Midbrain (tissue), 1 donor: ENCODE measurements at regions not wholly inside any gene's neighbourhood (a gene's known extent, or its start where the extent isn't known, plus 50 kb on each side); places are given as distances from the start of the nearest gene placed in this dataset.

Experiments
- DNase-seq: peaks from one replicate; lab custom pipeline; 2025; lab: John Stamatoyannopoulos, UW

DNA sequence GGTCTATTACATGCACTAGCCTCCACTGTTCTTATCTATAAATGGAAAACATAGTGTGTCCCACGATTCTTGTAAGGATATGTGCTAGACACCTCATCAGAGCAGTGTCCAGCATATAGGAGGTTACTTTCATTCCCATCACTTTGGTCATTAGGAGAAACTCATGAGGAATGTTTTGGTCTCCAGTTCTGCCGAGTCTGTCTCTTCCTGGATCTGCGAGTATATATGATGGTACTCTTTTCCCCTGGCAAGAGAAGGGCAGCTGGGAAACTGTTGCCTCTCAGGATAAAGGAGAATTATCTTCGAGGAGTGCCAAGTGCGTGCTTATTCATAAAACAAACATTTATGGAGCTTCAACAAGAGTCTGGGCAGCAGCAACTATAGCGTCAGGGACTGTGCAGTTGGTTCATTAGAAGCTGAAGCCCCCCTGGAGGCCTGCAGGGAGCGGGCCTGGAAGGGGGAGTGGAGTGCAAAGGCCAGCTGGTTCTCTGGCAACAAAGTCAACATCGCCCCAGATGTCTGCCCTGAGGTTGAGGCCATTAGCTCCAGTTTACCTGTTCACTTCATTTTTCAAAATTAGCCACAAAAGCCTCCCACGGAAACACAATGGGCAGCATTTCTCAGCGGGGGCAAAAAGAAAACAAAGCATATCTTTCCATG is 811.9 kb downstream of the MAFB start:
- no peak for DNase-seq

DNA sequence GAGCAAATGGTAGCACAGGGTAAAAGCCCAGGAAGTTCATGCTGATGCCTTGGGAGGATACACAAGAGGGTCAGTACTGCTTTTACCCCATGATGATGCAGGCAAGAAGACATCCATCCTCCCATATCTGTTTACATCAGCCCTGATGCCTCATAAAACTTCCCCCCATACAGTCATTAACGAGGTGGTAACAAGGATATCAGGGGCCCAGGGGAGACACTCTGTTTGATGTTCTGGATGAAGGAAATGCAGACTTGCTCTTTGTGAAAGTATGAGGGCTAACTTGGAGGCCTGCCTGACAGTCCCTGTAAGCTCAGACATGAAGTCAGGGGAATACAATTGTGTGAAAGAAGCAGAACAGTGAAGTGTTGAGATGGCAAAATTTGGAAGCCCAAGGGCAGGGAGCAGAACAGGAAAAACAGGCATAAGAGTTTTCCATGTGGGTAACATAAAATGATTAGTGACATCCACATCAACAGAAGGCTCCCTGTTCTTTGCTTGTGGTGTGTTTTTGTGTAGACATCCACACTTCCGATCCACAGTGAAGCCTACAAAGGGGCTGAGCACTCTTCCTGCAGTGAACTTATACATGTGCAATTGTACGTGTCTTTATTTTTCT is 813.4 kb downstream of the MAFB start:
- DNase-seq: no peak

DNA sequence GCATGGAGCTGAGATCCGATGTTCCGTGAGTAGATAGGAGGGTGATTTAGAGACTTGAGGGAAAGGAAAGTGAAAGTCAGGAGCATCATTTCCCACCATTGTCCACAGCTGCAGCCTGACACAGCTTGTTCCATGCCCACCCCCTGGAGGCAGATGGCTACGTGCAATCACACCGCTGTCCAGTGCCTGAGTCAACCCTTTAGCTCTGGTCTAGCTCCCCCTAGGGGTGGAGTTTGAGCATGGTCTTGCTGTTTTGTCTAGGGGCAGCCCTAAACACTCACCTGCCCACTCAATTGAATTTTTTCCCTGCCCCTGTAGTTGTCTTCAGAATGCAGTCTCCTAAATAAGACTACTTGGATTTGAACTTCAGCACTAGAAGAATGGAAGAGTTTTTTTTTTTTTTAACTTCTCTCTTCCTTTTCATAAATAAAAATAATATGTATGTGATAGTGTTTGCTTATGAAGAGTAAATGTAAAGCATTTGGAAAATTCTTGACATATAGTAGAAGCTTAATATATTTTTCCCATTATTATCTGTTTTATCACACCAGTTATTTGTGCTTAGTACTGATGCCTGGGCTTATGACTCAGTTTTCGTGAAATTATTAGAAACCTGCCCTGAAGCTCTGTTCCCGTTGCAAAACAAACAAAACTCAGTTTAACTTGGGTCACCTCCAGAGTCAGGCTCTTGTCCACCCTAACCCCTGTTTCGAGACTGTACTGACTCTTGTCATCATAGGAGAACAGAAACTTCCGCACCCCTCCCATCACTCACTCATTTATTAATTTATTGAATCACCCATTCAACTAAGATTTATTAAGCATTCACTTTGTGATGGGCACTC is 814.8 kb downstream of the MAFB start:
- peak; percentile 35 for DNase-seq

DNA sequence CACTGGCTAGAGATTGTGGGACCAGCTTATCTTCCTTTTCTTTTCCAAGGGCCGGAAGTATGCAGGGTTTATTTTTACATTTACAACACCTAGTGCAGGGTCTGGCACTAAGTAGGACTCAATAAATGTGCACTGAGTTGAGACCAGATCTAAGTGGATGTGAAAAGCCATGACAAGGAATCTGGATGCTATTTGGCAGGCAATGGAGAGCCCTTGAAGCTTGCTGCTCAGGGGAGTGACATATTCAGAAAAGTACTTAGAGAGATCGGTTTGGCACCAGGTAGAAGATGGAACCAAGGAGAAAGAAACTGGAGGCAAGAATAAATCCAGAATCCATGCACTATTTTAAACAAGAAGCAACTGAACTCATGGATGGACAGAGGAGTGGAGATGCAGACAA is 815.8 kb downstream of the MAFB start:
- no peak for DNase-seq

DNA sequence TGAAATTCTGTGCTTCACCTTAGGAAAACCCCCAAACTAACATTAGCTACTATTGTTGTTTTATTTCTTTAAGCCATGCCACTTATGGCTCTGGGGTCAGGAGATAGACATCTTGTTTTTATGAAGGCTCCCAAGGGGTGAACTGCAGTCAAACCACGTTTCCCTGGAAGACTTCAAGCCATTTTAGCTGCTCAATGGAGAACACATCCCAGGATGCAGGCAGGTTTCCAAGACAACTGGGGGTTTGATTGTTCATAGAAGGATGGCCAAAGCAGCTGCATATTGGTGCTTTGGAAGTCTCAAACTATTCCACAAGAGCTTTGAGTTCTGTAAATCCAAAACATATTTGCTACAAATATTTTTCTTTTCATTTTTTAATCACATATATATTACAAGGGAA is 818.0 kb downstream of the MAFB start:
- no peak for DNase-seq

DNA sequence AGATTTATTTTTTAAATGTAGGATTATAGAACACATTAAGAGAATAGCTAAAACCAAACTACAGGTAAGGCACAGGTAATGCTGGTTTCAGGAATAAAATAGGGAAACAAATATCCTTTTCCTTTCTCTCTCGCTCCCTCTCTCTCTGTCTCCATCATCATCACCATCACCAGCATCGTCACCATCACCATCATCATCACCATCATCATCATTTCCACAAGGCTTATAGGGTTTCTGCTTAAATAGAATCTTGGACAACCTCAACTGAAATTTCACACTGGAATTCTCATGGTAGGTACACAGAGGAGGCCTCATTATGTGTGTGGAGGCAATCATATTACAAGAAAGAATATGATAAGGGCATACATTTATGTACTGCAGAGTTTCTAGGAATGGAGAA is 823.6 kb downstream of the MAFB start:
- DNase-seq: no peak

DNA sequence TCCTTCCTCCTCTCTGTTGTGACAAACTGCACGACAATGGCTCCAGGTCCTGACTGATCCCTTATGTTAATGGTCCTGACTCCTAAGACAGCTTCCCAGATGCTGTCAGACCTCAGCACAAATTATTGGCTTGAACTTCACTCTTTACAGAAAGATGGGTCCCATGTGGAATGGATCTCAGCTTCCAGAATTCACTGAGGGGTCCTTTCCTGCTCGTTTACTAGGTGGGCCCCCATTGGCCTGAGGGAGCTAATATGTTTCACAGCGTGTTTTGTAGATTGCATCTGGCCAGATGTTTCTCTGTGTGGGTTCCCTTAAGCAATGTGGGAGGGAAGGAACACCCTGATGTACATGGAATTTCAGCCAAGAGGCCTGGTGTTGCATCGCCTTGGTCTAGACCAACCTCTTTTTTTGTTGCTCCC is 826.6 kb downstream of the MAFB start:
- DNase-seq: no peak

DNA sequence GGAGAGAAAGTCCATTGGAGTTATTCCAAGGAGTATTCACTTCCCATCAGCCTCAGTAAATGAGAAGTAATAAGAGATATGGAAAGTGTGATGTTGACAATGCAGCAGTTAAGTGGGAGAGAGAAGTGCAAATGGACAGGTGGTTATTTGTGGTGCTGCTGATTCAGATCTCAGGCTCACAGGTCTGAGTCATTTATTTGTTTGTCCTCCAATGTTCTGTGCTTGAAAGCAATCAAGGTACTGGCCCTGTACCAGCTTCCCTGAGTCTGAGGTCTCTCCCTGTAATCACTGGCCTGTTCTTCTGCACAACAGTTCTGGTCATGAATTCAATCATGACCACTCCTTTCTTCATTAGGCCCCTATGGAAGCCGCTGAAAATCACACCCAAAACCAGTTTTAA is 827.7 kb downstream of the MAFB start:
- DNase-seq: no peak

DNA sequence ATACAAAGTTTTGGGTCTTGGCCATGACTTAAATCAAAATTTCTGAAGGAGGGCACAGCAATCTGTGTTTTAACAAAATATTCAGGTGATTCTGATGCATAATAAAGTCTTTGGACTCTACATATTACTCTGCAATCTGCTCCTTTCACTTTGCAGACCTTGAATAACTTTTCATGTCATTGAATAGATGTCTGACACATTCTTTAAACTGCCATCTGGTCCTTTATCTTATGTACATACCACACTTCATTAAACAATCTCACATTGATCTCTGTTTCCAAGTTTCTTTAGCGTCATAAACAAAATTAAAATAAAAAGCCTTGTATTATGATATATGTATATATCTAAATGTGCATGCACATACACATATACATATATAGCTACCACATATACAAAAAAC is 831.2 kb downstream of the MAFB start:
- no peak for DNase-seq

DNA sequence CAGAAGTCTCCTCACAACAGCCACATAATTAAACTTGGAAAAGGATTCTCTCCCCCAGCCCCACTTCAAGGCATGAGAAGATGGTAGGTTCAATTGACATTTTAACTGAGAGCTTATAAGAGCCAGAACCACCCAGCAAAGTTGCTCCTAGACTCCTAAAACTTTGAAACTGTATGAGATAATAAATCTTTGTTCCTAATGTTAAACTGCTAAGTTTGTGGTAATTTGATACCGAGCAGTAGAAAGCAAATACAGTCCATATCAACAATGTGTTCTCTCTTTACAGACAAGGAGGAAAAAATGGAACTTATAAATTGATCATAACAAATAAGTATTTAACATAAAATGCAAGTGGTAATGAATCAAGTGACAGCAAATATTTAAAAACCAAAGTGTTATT is 831.8 kb downstream of the MAFB start:
- no peak for DNase-seq

DNA sequence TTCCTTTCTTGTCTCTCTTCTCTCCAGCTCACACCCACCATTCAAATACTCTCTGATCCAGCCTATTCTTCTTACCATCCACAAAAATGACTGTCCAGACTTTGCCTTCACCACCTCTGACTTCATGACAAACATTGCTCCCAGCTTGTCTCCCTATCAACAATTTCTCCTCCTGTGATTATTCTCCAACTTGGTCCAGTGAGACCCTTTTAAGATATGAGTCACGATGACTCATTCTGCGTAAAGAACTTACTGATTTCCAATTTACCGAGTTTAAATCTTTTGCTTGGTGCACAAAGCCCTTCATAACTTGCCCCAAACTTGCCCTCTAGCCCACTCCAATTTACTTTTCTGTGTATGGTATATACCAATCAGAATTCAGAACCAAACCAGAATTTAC is 833.2 kb downstream of the MAFB start:
- no peak for DNase-seq

DNA sequence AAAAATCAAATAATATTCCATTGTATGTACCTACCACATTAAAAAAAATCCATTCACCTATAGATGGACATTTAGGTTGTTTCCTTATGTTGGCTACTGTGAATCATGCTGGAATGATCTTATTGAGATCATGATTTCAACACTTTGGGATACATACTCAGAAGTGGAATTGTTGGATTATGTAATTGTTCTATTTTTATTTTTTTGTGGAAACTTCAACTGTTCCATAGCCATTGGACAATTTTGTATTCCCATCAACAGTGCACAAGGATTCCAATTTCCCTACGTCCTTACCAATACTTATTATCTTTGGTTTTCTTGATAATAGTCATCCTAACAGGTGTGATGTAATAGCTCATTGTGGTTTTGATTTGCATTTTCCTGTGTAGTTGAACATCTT is 834.0 kb downstream of the MAFB start:
- DNase-seq: no peak

DNA sequence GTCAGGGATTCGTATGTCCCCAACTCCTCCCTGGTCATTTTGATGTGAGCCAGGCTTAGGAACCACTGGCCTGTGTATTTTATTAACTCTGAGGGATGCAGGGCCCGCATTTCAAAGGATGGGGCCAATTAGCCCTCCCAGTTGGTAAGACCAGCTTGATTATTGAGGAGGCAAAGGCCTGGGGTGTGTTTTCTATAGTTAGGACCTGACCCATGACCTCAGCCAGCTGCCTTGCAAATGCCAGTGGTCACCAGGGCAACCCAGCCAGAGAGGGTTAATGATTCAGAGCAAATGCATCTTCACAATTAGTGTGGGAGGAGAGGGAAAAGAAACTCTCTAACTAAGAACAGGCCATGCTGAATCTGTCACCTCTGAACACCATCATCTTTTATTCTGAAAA is 835.4 kb downstream of the MAFB start:
- no peak for DNase-seq

DNA sequence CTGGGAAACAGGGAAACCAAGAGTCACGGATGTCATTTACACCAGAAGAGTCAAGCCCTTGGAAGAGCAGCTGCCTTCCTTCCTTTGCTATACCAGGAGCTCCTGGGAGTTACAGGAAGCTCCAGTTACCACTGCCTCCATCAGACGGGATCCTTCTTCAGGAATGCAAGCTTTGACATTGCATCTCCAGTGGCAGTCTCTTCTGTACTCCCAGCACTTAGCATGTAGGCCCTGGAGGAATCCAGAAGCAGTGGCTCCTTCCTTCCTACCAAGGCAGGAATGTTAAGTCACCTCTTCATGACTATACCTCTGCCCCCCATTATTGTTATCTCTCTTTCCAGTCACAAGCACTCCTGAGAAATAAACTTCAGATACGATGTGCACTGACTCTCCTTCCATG is 836.0 kb downstream of the MAFB start:
- no peak for DNase-seq

DNA sequence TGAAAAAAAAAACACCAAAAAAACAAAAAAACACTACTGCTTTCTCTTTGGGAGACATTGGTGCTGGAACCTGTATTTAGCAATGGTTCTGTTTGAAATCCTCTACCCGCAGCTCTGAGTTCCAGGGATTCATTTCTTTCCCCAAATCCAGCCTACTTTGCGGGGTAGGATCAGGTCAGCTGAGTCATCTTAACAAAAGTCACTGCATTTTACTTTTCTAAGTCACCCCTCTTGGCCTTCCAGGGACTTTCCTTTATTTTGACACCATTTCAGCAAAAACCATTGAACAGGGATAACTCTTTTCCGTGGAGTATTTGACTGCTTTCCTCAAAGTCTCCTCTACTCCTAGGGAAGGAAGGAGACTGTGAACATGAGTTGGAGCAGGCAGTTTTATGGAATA is 837.6 kb downstream of the MAFB start:
- DNase-seq: no peak

DNA sequence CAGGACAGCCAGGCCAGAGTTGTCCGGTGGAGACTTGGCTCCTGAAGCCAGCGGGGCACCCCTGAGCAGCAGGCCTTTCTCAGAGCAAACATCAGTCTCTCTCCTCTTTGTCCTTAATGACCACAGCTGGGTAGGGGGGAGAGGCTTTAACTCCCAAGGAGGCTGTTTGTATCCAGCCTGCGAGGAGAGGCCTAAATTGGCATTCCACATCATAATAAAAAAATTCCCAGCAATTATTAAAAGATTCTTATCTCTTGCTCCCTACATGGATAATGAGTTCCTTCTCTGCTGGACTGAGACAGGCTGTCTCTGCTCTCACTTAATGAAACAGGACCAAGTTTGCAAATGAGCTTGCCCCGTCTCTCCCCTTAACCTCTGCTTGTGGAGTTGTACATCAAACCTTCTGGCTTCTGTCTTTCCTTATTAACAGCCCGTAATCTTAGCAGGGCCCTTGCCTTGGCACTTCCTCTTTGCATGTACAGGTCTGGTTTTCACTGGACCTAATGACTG is 838.2 kb downstream of the MAFB start:
- no peak for DNase-seq

DNA sequence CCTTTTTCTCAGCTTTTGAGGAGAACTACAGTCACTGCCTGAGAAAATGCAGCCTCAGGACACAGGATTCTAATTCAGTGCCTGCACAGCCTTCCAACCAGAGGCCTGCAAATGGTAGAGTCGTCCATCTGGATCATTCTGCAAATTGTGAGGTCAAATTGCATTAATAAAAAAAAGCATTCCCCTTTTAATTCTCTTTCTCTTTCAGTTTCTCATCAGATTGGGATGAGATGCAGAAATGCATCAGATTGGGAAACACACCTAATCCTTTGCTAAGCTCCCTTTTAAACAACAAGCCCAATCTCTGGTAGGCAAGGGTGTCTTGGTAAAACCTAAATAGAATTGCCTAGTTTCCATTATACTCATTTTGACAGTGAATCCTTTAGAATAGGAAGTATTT is 838.8 kb downstream of the MAFB start:
- no peak for DNase-seq

DNA sequence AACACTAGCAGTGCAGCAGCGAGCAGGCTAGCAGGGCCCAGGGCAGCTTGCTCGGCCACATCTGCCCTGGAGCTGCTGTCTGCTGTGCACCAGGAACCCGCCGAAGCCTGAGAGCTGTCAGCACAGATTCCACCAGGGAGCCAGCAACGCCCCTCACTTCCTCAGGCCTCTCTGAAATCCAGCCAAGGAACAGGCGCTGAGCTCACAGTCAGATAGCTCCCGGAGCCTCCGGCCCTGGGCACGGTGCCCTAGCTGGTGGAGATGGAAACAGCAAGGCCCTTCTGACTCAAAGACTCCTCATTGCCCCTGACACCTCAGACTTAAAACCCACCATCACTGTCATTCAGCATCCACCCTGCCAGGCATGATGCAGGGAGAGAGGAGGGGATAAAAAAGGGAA is 839.4 kb downstream of the MAFB start:
- peak; percentile 33 for DNase-seq

DNA sequence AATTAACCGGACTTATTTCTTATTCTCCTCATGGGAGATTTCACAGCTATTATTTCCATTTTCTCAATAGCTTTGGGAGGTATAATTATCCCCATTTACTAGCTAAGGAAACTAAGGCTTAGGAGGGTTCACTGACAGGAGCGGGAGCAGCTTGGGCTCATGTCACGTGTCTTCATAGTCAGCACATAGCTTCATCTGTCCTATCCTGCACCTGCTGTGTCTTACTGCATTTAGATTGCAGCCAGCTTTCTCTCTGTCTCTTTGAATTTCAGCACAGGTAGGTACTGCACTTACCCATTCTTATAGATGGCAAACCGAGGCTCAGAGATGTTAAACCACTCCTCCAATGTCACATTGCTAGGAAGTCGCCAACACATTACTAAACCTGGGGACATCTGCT is 839.9 kb downstream of the MAFB start:
- no peak for DNase-seq

DNA sequence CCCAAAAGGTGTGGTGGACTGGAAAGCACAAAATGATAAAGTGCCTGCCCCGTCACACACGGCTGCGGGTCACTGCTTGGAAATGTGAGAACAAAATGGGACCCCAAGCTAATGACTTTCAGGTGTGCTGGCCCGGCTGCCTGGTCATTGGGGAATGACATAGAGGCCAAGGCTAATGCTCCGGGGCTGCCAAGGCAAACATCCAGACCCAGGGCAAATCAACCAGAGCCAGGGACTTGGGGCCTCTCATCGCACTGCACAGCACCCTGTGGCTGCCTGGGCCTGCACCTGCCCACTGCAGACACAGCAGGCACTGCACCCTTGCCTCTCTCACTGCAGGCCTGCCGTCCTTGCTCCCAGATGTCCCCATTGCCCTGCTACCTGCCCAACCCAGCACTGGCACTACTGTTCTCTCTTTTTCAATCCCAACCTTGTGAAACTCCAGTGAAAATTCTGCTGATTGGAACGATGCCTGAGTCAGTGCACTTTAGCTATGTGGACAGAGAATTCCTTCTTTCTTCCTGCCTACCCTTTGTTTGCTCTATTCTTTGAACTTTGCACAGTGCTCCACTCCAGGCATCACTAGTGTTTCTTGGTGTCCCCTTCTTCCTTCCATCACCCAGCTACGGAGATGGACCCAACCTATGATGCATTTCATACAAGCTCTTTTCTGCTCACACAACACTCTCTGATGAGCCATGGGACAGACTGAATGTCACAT is 849.5 kb downstream of the MAFB start:
- DNase-seq: no peak

DNA sequence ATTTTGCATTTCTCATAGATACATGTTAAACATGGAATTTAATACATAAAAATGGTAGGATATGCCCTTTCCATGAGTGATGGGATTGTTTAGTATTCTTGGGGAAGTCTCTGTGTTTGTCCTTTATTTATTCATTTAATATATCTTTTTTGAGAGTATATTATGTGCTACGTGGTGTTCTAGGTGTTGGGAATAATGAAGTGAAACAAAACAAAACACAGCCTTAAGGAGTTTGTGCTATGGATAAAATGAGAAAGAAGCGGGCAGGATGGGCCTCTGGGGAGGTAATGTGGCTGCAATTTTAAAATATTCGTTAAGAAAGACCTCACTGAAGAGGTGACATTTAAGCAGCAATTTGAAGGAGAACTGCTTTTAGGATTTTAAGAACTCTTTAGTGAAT is 851.5 kb downstream of the MAFB start:
- DNase-seq: no peak

DNA sequence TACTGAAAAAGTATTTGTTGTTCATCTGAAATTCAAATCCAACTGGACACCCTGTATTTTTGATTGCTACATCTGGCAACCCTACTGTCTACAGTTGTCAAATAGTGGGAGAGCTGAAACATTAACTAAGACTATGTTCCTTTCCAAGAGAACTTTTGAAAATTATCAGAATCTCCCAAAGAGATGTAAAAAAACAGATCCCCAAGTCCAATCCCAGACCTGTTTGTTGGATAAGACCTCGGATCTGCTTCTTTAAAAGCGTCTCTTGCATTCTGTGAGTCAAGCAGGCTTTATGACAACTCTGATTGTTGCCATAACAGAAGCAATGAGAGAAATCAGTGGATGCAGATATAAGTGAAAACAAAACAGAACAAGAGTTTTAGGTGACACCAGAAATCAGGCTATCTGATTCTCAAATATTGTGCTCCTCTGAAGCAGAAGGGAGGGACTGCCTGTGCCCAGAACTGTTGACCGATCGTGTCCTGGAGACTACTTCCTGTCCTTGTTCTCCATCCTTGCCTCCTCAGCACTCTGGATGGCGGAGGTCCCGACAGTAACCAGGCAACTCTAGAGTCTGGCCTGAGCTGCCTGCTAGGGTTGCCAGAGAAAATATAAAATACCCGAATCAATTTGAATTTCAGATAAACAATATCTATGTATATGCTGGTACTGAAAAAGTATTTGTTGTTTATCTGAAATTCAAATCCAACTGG is 853.8 kb downstream of the MAFB start:
- DNase-seq: no peak
